HG02571 (cell line): ENCODE measurements at regions not wholly inside any gene's neighbourhood (a gene's known extent, or its start where the extent isn't known, plus 50 kb on each side); places are given as distances from the start of the nearest gene placed in this dataset.

Experiments
- ATAC-seq: cut with Tn5 transposase; IDR thresholded peaks from one replicate; pipeline ENCODE4 v1.9.1; 2021; ENCODE audit warnings: mild to moderate bottlenecking, moderate library complexity; ENCODE audit not compliant: unreplicated experiment

DNA sequence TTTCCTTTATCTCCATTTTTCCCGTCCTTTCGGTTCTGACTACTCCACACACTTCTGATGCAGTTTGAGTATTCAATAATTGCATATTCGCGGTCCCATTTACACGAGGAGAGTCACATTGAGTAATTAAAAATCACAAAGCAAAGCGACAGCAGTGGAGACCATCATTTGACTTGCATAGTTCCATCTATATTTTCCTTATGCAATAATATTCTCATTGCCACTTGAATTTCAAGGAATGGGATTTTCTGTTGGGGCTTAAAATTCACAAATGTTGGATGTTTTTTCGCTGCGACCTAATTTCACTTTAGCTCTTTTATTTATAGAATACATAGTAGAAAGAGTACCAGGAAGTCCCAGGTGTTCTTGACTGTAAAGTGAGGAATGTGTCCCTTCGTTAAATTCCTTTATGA lies 186.8 kb downstream of the ZEB2 start:
- ATAC-seq: no peak

DNA sequence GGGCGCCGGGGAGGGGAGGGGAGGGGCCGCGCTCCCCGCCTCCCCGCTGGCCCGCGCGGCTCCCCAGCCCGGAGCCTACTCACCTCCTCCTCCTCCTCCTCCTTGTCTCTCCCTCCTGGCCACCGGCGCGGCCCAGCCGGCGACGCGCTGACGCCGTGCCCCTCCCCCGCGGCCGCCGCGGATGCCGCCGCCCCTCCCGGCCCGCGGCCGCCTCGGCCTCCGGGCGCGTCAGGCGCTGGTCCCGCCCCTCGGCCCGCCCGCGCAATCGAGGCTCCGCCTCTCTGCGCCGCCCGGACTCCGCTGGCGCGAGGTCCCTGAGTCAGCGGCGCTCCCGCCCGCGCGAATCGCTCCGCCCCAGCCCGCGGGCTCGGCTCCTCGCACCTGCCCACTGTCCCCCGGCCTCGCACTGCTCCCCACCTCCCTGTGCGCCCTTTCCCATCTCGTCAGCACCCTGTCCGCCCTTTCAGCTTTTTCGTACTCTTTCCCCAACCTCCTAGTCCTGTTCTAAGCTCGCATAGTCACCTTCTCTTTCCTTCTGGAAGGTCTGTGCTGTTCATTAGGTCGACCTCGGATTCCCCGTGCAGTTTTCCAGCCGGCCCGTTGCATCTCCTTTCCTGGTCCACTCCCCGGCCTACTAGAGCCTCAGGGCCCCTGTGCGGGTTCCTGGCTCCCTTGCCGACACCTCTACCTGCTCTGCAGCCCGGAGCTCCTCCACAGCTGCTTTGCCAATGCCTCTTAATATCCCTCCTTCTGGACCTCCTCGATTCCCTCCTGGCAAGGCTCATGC lies 187.4 kb downstream of the ZEB2 start:
- peak; percentile 85 for ATAC-seq

DNA sequence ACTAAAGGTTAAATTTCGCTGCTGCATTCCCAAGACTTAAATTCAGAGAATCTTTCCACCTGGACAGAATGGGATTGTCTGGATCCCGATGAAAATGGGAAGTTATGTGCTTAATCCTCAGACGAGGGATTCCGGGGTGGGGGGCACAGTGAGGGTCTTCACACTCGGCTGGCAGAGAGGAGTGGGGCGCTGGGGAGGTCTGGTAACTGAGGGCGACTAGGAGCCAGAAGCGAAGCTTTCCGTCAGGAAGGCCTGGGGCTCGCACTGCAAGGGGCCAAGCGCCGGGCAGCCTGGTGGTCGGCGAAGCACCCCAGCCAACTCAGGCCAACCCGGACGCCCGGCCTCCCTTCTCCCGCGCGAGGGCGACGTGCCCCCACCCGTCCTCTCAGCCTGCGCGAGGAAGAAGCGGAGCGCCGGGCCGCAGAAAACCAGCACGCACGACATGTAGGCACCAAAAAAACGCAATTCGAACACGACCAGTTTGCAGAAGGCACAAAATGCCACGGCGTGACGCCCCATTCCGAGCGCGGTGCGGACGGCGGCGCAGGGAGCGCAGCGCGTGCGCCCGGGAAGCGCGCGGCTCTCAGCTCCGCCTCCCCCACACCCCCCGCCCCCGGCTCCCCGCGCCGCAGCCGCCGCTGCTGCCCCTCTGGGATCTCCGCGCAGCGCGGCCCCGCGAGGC lies 188.1 kb downstream of the ZEB2 start:
- ATAC-seq: peak; percentile 70

DNA sequence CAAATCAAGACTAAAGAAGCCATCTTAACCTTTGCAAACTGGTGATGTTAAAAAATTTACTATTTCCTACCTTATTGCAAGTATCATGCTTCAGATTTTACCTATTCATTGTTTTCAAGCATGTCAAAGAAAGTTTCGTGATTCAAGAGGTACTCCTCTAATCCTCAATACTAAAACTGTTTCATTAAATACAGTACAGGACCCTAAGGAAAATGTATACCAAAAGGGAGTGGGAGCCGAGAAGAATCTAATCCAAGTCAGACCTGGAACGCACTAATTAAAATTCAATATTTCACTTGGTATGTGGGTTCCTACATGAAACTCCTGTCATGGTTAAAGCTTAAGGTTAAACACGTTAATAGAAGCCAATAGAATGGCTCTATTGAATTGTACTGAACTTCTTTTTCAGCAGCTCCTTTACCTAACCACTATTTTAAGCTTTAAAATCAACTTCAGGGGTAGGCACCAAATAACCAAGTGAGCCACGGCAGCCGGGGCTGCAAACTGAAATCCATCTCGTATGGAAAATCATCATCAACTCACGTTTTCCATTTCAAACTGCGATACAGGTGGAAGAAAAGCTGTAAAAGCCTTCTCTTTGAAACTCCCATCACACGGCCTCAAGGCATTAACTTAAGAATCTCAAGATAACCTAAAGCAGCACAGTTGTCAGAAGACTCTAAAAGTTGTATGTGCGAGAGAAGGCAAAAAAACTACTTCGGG lies 188.8 kb downstream of the ZEB2 start:
- no peak for ATAC-seq

DNA sequence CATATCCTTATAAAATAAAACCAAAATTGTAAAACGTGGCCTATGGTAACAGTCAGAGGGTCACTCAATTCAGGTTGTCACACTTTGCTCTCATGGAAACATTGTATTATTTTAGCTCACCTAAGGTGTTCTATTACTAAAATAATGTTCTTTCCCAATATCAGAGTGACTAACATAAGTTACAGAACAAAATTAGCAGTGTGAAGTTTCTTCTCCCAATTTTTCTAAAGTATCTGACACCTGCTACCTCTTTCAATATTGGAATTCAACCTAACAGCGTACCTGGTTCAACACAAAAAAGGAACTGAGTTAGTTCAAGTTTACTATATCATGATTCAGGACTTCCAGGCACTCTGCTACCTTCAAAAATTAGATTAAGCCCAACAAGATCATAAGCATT lies 190.4 kb downstream of the ZEB2 start:
- ATAC-seq: no peak

- no peak for ATAC-seq
These were observed 191.0 kb downstream of the ZEB2 start for GRCh38 chr2:144328938-144329337.

DNA sequence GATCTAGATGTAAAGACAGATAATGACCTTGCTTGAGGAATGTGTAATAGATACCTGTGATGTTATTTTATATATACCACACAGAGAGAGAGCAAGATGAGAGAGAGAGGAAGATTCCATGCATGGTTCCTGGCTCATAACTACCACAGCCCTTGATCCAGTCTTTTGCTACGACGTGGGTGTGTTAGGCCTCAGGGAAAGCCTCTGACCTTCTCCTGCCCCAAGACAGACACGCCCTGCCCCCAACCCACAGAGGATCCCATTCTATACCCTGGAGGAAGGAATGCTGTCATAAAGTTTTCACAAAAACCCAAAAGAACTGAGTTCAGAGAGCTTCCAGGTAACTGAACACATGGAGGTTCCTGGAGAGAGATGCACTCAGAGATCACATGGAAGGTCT lies 193.1 kb downstream of the ZEB2 start:
- no peak for ATAC-seq

- peak; percentile 50 for ATAC-seq
These were observed 194.8 kb downstream of the ZEB2 start for GRCh38 chr2:144325086-144325485.

DNA sequence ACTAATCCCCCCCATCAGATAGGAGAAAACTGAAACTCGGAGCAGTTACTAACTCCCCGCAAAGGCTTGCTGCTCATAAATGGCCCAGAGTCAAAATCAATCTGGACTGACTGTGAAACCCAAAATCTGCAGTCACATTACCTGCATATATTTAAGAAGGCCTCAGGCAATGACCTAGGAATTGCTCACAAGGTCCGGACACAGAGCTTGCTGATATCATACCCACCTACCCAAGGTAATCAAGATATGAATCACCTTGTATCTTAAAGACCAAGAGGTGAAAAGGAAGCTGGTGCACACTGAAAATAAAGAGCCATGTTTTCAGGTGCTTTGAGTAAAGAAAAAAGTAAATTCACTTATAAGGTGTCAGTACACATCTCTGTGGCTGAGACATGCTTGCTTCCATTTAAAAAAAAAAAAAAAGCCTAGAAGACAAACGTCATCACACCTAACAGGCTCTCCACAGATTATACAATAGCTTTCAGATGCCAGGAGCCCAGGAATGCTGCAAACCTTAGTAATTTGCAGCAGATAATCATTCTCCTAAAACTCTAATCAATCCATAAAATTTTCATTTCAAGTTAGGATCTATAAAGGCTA lies 195.4 kb downstream of the ZEB2 start:
- ATAC-seq: peak; percentile 37

DNA sequence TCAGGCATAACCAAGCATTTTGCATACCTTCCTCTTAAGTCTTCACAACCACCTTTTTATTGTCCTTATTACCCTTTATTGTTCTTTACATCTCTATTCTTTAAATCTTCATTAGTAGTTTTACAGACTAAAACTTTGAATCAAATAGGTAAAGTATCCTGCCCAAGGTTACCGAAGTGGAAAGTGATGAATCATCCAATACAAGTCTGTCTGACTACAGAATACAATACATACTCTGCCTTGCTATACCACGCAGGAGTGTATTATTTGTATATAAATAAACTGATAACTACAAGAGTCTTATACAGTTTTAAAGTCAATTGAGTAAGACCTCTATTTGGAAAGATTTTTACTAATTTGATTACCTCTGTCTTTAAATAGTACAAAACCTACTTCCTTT lies 196.0 kb downstream of the ZEB2 start:
- peak; percentile 43 for ATAC-seq

- no peak for ATAC-seq
These were observed 197.5 kb downstream of the ZEB2 start for GRCh38 chr2:144322379-144322778.

DNA sequence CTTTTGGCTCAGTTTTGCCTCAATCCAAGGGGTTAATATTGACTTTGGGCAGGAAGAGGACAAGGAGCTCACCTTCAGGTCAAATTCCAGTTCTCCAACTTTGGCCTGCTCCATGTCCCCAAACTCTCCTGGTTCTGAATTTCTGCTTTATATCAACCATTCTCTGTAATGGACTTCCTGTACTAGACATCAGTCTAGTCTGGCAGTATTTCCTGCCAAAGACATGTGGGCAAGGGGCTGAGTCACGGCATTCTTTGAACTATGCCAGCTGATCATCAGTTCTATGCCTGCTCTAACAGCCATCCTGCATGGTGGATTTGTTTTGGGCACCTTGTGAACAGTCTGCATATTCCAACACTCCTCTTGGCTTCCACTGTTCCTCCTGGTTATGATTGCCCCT lies 199.4 kb downstream of the ZEB2 start:
- ATAC-seq: no peak

DNA sequence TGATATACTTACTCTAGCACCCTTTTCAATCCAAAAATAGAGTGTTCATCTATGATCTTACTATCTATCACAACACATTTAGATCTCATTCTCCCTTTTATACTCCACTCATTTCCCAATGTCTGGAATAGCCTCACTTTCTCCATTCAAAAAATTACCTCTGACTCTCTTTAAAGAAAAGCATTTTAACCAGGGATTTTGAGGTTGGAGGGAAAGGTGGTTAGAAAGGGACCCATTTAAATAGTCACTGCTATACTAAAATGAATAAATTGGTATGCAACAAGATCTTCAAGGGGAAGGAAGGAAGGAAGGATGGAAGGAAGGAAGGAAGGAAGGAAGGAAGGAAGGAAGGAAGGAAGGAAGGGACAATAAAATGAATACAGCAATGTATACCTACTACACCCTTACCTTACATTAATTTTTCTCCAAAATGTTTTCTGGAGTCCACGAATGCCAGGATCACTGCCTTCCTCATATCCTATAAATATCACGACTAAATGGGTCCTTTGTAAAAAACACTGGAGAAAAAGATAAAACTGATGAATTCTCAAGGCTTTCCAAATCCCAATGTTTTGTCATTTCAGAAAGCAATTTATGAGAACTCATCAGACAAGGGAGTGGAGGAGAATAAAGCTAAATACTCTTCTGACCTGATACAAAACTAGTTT lies 202.7 kb downstream of the ZEB2 start:
- no peak for ATAC-seq

GRCh38 chr2:144310889-144311608 lies 208.9 kb downstream of the ZEB2 start:
- no peak for ATAC-seq

- peak; percentile 58 for ATAC-seq
These were observed 209.4 kb downstream of the ZEB2 start for GRCh38 chr2:144310484-144310883.

DNA sequence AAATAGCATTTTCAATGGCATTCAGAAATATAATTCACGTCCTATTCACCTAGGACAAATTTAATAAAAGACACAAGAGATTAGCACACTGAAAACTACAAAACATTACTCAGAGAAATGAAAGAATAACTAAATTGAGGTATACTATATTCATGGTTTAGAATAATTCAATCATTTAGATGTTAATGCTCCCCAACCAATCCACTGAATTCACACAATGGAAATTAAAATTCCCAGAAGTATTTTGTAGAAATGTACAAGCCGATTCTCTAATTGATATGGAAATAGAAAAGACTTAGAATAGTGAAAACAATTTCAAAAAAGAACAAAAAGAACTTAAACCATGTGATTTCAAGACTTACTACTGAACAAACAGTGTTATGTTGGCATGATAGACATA lies 212.2 kb downstream of the ZEB2 start:
- no peak for ATAC-seq

- ATAC-seq: no peak
These were observed 215.7 kb downstream of the ZEB2 start for GRCh38 chr2:144304202-144304601.

- no peak for ATAC-seq
These were observed 219.3 kb downstream of the ZEB2 start for GRCh38 chr2:144300632-144301031.

DNA sequence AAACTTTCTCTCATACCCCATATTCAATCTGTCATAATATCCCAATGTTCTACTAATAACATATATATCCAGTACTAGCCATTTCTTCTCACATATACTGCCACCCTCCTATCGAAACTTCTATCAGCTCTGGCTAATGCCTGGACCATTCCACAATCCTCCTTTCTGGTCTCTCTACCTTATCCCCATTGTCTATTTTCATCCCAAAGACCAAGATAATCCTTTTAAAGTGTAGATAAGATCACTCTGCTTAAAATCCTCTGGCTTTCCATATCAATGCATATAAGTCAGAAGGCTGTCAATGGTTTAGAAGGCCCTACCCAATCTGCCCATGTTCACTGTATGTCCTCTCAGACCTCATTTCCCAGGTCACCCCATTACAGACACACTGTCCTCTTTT lies 229.6 kb downstream of the ZEB2 start:
- no peak for ATAC-seq

DNA sequence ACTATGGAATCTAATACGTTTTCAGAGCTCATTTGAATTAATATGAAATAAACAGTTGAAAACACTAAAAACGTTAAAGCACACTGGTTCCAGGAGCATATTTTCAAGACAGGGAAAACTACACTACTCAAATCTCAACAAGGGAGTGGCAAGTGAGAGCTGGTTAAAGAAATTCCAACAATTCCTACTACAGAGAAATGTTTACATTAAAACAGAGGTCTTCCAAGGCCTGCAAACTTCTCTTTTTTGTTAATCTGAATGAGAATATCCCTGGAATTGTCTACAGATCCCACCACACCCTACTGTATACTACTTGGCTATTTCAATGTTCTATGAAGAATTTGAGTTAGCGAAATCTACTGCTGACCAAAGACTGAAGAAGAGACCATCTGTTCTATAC lies 231.5 kb downstream of the ZEB2 start:
- ATAC-seq: no peak
